ENCODE measurements at regions not wholly inside any gene's neighbourhood (a gene's known extent, or its start where the extent isn't known, plus 50 kb on each side); places are given as distances from the start of the nearest gene placed in this dataset.
"Not testable (repeated sequence)": the region's sequence is repeated elsewhere in the genome, so short reads cannot be mapped to it uniquely, and the experiment has no call there.

GRCh38 chr3:118671192-118671591, 363.5 kb downstream of the IGSF11 start:
- no peaks in the 10 kb centered on the region for H3K4me1 ChIP-seq

GRCh38 chr3:118675305-118675704, 359.3 kb downstream of the IGSF11 start:
- intact Hi-C loops (cut with DNase I; ENCODE audit: low total_unique reads), result no loop called here
- TF ChIP-seq POLR2AphosphoS5 (IDR thresholded peaks at IDR 0.05) (no peak), EP300 (IDR thresholded peaks at IDR 0.05) (no peak), CTCF (IDR thresholded peaks at IDR 0.05) (no peak), POLR2A (IDR thresholded peaks at IDR 0.05) (no peak)
- 82 to 93% (median 91%) methylated on average over 2 of the region's 2 CpGs for WGBS, 5 donors
- Histone ChIP-seq H3K27me3 (no peaks in the 10 kb centered on the region), H3K9me3 (no peaks in the 10 kb centered on the region), H3K27ac (no peak overlapping the region), H3K4me1 (no peaks in the 10 kb centered on the region), H3K4me3 (no peak overlapping the region), H3K36me3 (no peaks in the 10 kb centered on the region)
- no peak for DNase-seq

More at GRCh38 chr3:118671192-118671591, 363.5 kb downstream of the IGSF11 start:
- H3K9me3 ChIP-seq, result no peaks in the 10 kb centered on the region
- H3K4me3 ChIP-seq, result no peak overlapping the region
- no peaks in the 10 kb centered on the region for H3K36me3 ChIP-seq
- intact Hi-C loops (cut with DNase I; ENCODE audit: low total_unique reads), result no loop called here
- no peak overlapping the region for H3K27ac ChIP-seq
- no peak for TF ChIP-seq CTCF (IDR thresholded peaks at IDR 0.05)
- TF ChIP-seq EP300 (IDR thresholded peaks at IDR 0.05), result no peak
- no peak for TF ChIP-seq POLR2A (IDR thresholded peaks at IDR 0.05)
- no peak for TF ChIP-seq POLR2AphosphoS5 (IDR thresholded peaks at IDR 0.05)
- WGBS, 5 donors, result 48 to 74% (median 55%) methylated on average over 2 of the region's 2 CpGs
- no peak for DNase-seq
- no peaks in the 10 kb centered on the region for H3K27me3 ChIP-seq

GRCh38 chr3:118678663-118679062, 356.0 kb downstream of the IGSF11 start:
- H3K27ac ChIP-seq; intact Hi-C loops (cut with DNase I; ENCODE audit: low total_unique reads); H3K36me3 ChIP-seq; H3K27me3 ChIP-seq; H3K4me1 ChIP-seq; DNase-seq; H3K4me3 ChIP-seq; H3K9me3 ChIP-seq: not testable (repeated sequence)

- DNase-seq, result peak in 1 of 2 donors; percentile 81
- intact Hi-C loops (cut with DNase I; ENCODE audit: low total_unique reads), result no loop called here
- WGBS, 5 donors, result 53 to 70% (median 66%) methylated on average over 2 of the region's 2 CpGs
- no peak overlapping the region for H3K4me3 ChIP-seq
- H3K27me3 ChIP-seq, result no peaks in the 10 kb centered on the region
- H3K4me1 ChIP-seq, result no peaks in the 10 kb centered on the region
- H3K9me3 ChIP-seq, result no peaks in the 10 kb centered on the region
- no peak for TF ChIP-seq EP300 (IDR thresholded peaks at IDR 0.05)
- TF ChIP-seq POLR2AphosphoS5 (IDR thresholded peaks at IDR 0.05), result no peak
- no peak for TF ChIP-seq CTCF (IDR thresholded peaks at IDR 0.05)
- no peak for TF ChIP-seq POLR2A (IDR thresholded peaks at IDR 0.05)
- no peak overlapping the region for H3K27ac ChIP-seq
- no peaks in the 10 kb centered on the region for H3K36me3 ChIP-seq
These were observed 351.7 kb downstream of the IGSF11 start for GRCh38 chr3:118682921-118683320.

GRCh38 chr3:118683636-118684035, 351.0 kb downstream of the IGSF11 start:
- TF ChIP-seq EP300 (IDR thresholded peaks at IDR 0.05) (no peak), POLR2AphosphoS5 (IDR thresholded peaks at IDR 0.05) (no peak), POLR2A (IDR thresholded peaks at IDR 0.05) (no peak), CTCF (IDR thresholded peaks at IDR 0.05) (no peak)
- Histone ChIP-seq H3K4me1 (no peaks in the 10 kb centered on the region), H3K36me3 (no peaks in the 10 kb centered on the region), H3K27ac (no peak overlapping the region), H3K9me3 (no peaks in the 10 kb centered on the region), H3K4me3 (no peak overlapping the region), H3K27me3 (no peaks in the 10 kb centered on the region)
- intact Hi-C loops (cut with DNase I; ENCODE audit: low total_unique reads), result no loop called here
- no peak for DNase-seq
- 89 to 92% (median 90%) methylated on average over 6 of the region's 6 CpGs for WGBS, 5 donors
